GM12891 (cell line): ENCODE measurements at regions not wholly inside any gene's neighbourhood (a gene's known extent, or its start where the extent isn't known, plus 50 kb on each side); places are given as distances from the start of the nearest gene placed in this dataset.

Experiments used
- PAX5 ChIP-seq: IDR thresholded peaks from 2 replicates; pipeline ENCODE4 v1.6.1; 2011; ENCODE audit warnings: low read length, moderate library complexity, mild to moderate bottlenecking; ENCODE audit not compliant: insufficient read depth, severe bottlenecking
- POLR2A ChIP-seq: IDR thresholded peaks from 2 replicates; pipeline ENCODE4 v1.6.1; 2011; ENCODE audit warnings: low read depth, low read length, control low read depth
- POLR2AphosphoS5 ChIP-seq: IDR thresholded peaks from 2 replicates; pipeline ENCODE4 v1.6.1; 2011; ENCODE audit warnings: low read depth, low read length, control low read depth
- TAF1 ChIP-seq: IDR thresholded peaks from 2 replicates; pipeline ENCODE4 v1.6.1; 2011; ENCODE audit warnings: low read depth, low read length, control low read depth

DNA sequence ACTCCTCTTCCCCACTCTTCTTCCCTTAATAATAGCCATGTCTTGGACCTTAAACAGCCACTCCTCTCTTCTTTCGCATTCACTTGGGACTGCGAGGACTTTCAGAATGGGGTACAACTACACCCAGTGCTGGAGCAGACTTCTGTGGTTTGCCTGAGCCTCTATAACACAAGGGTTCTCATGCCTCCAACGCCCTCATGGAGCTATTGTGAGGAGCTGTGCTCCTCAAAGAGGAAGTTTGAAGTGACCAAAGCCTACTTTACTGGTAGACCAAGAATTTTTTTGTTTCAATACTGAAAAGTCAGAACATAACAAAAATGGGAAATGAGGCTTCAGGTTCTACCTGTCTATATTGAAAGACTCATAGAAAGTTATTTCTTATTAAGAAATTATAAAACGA lies 316.4 kb downstream of the PIK3R1 start:
- no peak for TF ChIP-seq POLR2A
- no peak for TF ChIP-seq POLR2AphosphoS5
- no peak for TF ChIP-seq TAF1
- TF ChIP-seq PAX5: no peak
